ENCODE measurements at regions not wholly inside any gene's neighbourhood (a gene's known extent, or its start where the extent isn't known, plus 50 kb on each side); places are given as distances from the start of the nearest gene placed in this dataset.
"Not testable (repeated sequence)": the region's sequence is repeated elsewhere in the genome, so short reads cannot be mapped to it uniquely, and the experiment has no call there.

GRCh38 chr7:16369855-16370254, 51.5 kb downstream of the CRPPA start:
- peaks cover 0 to 10% (median 0%) of the 10 kb centered on the region in 10 experiments; a peak in 2 of 20 replicates for H3K4me1 ChIP-seq
- no peak overlapping the region for H3K9ac ChIP-seq
- no peaks in the 10 kb centered on the region for H4K20me1 ChIP-seq
- H3K9me3 ChIP-seq (replicated peaks in 1 of 11) = peaks cover 0 to 12% (median 0%) of the 10 kb centered on the region in 11 experiments; a peak in 6 of 22 replicates
- H3K4me2 ChIP-seq = no peak overlapping the region
- no peak overlapping the region for H3K27ac ChIP-seq
- H3K4me3 ChIP-seq = no peak overlapping the region
- H3K27me3 ChIP-seq = no peaks in the 10 kb centered on the region
- TF ChIP-seq Cebpa-rat (IDR thresholded peaks at IDR 0.05) = no peak
- H3K36me3 ChIP-seq = no peaks in the 10 kb centered on the region

GRCh38 chr7:16369309-16369708, 52.0 kb downstream of the CRPPA start:
- not testable (repeated sequence) for H3K4me1 ChIP-seq, H3K9ac ChIP-seq, H3K27ac ChIP-seq, H3K27me3 ChIP-seq, H3K36me3 ChIP-seq, H3K4me3 ChIP-seq, H3K4me2 ChIP-seq, H4K20me1 ChIP-seq
- peaks cover 0 to 12% (median 0%) of the 10 kb centered on the region in 11 experiments; a peak in 6 of 22 replicates for H3K9me3 ChIP-seq (replicated peaks in 1 of 11)

- Histone ChIP-seq H3K4me1 (peaks cover 0 to 10% (median 0%) of the 10 kb centered on the region in 10 experiments; a peak in 2 of 20 replicates), H3K27me3 (no peaks in the 10 kb centered on the region), H3K4me3 (no peak overlapping the region), H3K4me2 (no peak overlapping the region), H3K9me3 (replicated peaks in 1 of 11) (peaks cover 0 to 12% (median 0%) of the 10 kb centered on the region in 11 experiments; a peak in 6 of 22 replicates), H3K9ac (no peak overlapping the region), H4K20me1 (no peaks in the 10 kb centered on the region), H3K36me3 (no peaks in the 10 kb centered on the region), H3K27ac (no peak overlapping the region)
- TF ChIP-seq Cebpa-rat (IDR thresholded peaks at IDR 0.05) = no peak
Observed at GRCh38 chr7:16368885-16369284, 52.5 kb downstream of the CRPPA start.

GRCh38 chr7:16367115-16367514, 54.2 kb downstream of the CRPPA start:
- no peaks in the 10 kb centered on the region for H4K20me1 ChIP-seq
- no peaks in the 10 kb centered on the region for H3K27me3 ChIP-seq
- H3K4me2 ChIP-seq = peak overlapping the region in 2 of 11 experiments; percentile 8 to 25; a peak in 1 of 22 replicates
- no peak overlapping the region for H3K27ac ChIP-seq
- no peak overlapping the region for H3K4me3 ChIP-seq
- H3K4me1 ChIP-seq = peaks cover 0 to 10% (median 0%) of the 10 kb centered on the region in 10 experiments; a peak in 2 of 20 replicates
- peaks cover 0 to 12% (median 0%) of the 10 kb centered on the region in 11 experiments; a peak in 6 of 22 replicates for H3K9me3 ChIP-seq (replicated peaks in 1 of 11)
- TF ChIP-seq Cebpa-rat (IDR thresholded peaks at IDR 0.05) = no peak
- H3K9ac ChIP-seq = no peak overlapping the region
- no peaks in the 10 kb centered on the region for H3K36me3 ChIP-seq

- Histone ChIP-seq H3K4me3 (no peak overlapping the region), H3K27ac (no peak overlapping the region), H3K27me3 (no peaks in the 10 kb centered on the region), H3K9ac (no peak overlapping the region), H3K4me1 (peaks cover 0 to 10% (median 0%) of the 10 kb centered on the region in 10 experiments; a peak in 2 of 20 replicates), H3K9me3 (replicated peaks in 1 of 11) (peaks cover 0 to 12% (median 0%) of the 10 kb centered on the region in 11 experiments; a peak in 6 of 22 replicates), H3K36me3 (no peaks in the 10 kb centered on the region), H3K4me2 (no peak overlapping the region), H4K20me1 (no peaks in the 10 kb centered on the region)
- TF ChIP-seq Cebpa-rat (IDR thresholded peaks at IDR 0.05) = no peak
Observed at GRCh38 chr7:16365952-16366351, 55.4 kb downstream of the CRPPA start.

- H3K27ac ChIP-seq = no peak overlapping the region
- TF ChIP-seq Cebpa-rat (IDR thresholded peaks at IDR 0.05) = no peak
- H3K4me3 ChIP-seq = no peak overlapping the region
- H4K20me1 ChIP-seq = no peaks in the 10 kb centered on the region
- no peak overlapping the region for H3K4me2 ChIP-seq
- H3K36me3 ChIP-seq = no peaks in the 10 kb centered on the region
- H3K4me1 ChIP-seq = peaks cover 0 to 10% (median 0%) of the 10 kb centered on the region in 10 experiments; a peak in 2 of 20 replicates
- H3K9ac ChIP-seq = no peak overlapping the region
- peaks cover 0 to 6% (median 0%) of the 10 kb centered on the region in 11 experiments; a peak in 6 of 22 replicates for H3K9me3 ChIP-seq (replicated peaks in 1 of 11)
- no peaks in the 10 kb centered on the region for H3K27me3 ChIP-seq
Observed at GRCh38 chr7:16365177-16365576, 56.2 kb downstream of the CRPPA start.

GRCh38 chr7:16359216-16359615, 62.1 kb downstream of the CRPPA start:
- H3K9ac ChIP-seq = no peak overlapping the region
- no peak overlapping the region for H3K4me2 ChIP-seq
- H3K4me1 ChIP-seq = peaks cover 0 to 7% (median 0%) of the 10 kb centered on the region in 10 experiments; a peak in 1 of 20 replicates
- no peaks in the 10 kb centered on the region for H4K20me1 ChIP-seq
- no peak overlapping the region for H3K27ac ChIP-seq
- H3K9me3 ChIP-seq (replicated peaks in 1 of 11) = no peaks in the 10 kb centered on the region
- no peak overlapping the region for H3K4me3 ChIP-seq
- no peak for TF ChIP-seq Cebpa-rat (IDR thresholded peaks at IDR 0.05)
- no peaks in the 10 kb centered on the region for H3K27me3 ChIP-seq
- no peaks in the 10 kb centered on the region for H3K36me3 ChIP-seq

- peaks cover 0 to 7% (median 0%) of the 10 kb centered on the region in 10 experiments; a peak in 1 of 20 replicates for H3K4me1 ChIP-seq
- no peak overlapping the region for H3K9ac ChIP-seq
- H3K4me3 ChIP-seq = no peak overlapping the region
- H3K27me3 ChIP-seq = no peaks in the 10 kb centered on the region
- no peak overlapping the region for H3K4me2 ChIP-seq
- no peaks in the 10 kb centered on the region for H3K9me3 ChIP-seq (replicated peaks in 1 of 11)
- no peak for TF ChIP-seq Cebpa-rat (IDR thresholded peaks at IDR 0.05)
- H4K20me1 ChIP-seq = no peaks in the 10 kb centered on the region
- H3K36me3 ChIP-seq = no peaks in the 10 kb centered on the region
- H3K27ac ChIP-seq = no peak overlapping the region
Observed at GRCh38 chr7:16357921-16358320, 63.4 kb downstream of the CRPPA start.

GRCh38 chr7:16357474-16357873, 63.9 kb downstream of the CRPPA start:
- H4K20me1 ChIP-seq = no peaks in the 10 kb centered on the region
- H3K4me1 ChIP-seq = peaks cover 0 to 7% (median 0%) of the 10 kb centered on the region in 10 experiments; a peak in 1 of 20 replicates
- no peaks in the 10 kb centered on the region for H3K9me3 ChIP-seq (replicated peaks in 1 of 11)
- TF ChIP-seq Cebpa-rat (IDR thresholded peaks at IDR 0.05) = no peak
- no peak overlapping the region for H3K27ac ChIP-seq
- no peak overlapping the region for H3K4me3 ChIP-seq
- H3K36me3 ChIP-seq = no peaks in the 10 kb centered on the region
- H3K27me3 ChIP-seq = no peaks in the 10 kb centered on the region
- H3K4me2 ChIP-seq = no peak overlapping the region
- H3K9ac ChIP-seq = no peak overlapping the region

GRCh38 chr7:16356301-16356958, 64.9 kb downstream of the CRPPA start:
- Histone ChIP-seq H3K4me2 (no peak overlapping the region; a peak in 1 of 22 replicates), H3K27ac (no peak overlapping the region), H3K27me3 (no peaks in the 10 kb centered on the region), H3K9me3 (replicated peaks in 1 of 11) (no peaks in the 10 kb centered on the region), H3K4me3 (no peak overlapping the region), H4K20me1 (no peaks in the 10 kb centered on the region), H3K9ac (no peak overlapping the region), H3K36me3 (no peaks in the 10 kb centered on the region), H3K4me1 (peaks cover 0 to 7% (median 0%) of the 10 kb centered on the region in 10 experiments; a peak in 1 of 20 replicates)
- no peak for TF ChIP-seq Cebpa-rat (IDR thresholded peaks at IDR 0.05)

Measured in BLaER1 treated with 17β-estradiol and CSF1 and Interleukin-3, amounts not matched to agents 10 nM and 100 nM (cell line).